K562 (cell line): ENCODE measurements at regions not wholly inside any gene's neighbourhood (a gene's known extent, or its start where the extent isn't known, plus 50 kb on each side); places are given as distances from the start of the nearest gene placed in this dataset.

Experiments used
- ATAC-seq: fragments of 200-7000 bp; cut with Tn5 transposase; 3 replicates; pipeline ENCODE4 v1.9.1; 2020; ENCODE audit warnings: moderate library complexity
- BruUV-seq: library from RNA; stranded (reverse); fragments of 400-500 nt; replicated peaks from 2 replicates; lab custom pipeline; 2021; lab: Mats Ljungman, UMichigan
- CTCF ChIA-PET: fragments of 300-600 bp; formaldehyde crosslinking; extraction: SDS; loops from one replicate; lab custom pipeline; 2021; ENCODE audit warnings: low intra/inter-chr PET ratio; lab: Yijun Ruan, JAX
- POLR2A ChIA-PET: fragments of 300-600, 350-650 bp; sonication (Branson Sonifier 250); formaldehyde crosslinking; extraction: SDS; loops from one replicate; lab custom pipeline; 2021; ENCODE audit warnings: antibody characterized with exemption, inconsistent platforms; lab: Yijun Ruan, JAX
- DNase-seq, 4 experiments: peaks; one replicate each; pipeline versions ENCODE4 v3.0.0 to v3.0.0-alpha.2; 2011 to 2018; ENCODE audit warnings: low spot score in 3 of 4, mixed read lengths in 3 of 4; ENCODE audit errors: extremely low read depth in 1 of 4
- FAIRE-seq: peaks from 2 replicates; lab custom pipeline; 2011; peaks lifted over from hg19 to GRCh38; lab: Jason Lieb, UNC
- H2AFZ ChIP-seq: 2 replicates; pipeline ENCODE4 v1.6.0; 2011; ENCODE audit warnings: low read depth, low read length, control low read depth, inconsistent platforms
- H3K27ac ChIP-seq: fragments of 200-600 bp; 3 replicates; pipeline ENCODE4 v1.8.0; 2011; ENCODE audit warnings: low read depth, mild to moderate bottlenecking, control low read depth, inconsistent platforms, low read length, moderate library complexity, mixed read lengths; ENCODE audit errors: extremely low read depth
- H3K27me3 ChIP-seq, 2 experiments: fragments of 300-600 bp in 1 of 2; 2 replicates in 1 of 2; 3 replicates in 1 of 2; pipeline versions ENCODE4 v1.6.0 to v1.8.0; 2011; ENCODE audit warnings: inconsistent platforms in 2 of 2, low read length in 2 of 2, mild to moderate bottlenecking in 1 of 2, mixed read lengths in 1 of 2, moderate library complexity in 1 of 2; ENCODE audit not compliant: control insufficient read depth in 2 of 2, insufficient read depth in 2 of 2
- H3K36me3 ChIP-seq: fragments of 300-600 bp; 3 replicates; pipeline ENCODE4 v1.8.0; 2011; ENCODE audit warnings: mild to moderate bottlenecking, low read length, inconsistent platforms; ENCODE audit not compliant: control insufficient read depth, insufficient read depth
- H3K4me1 ChIP-seq, 2 experiments: fragments of 200-600 bp in 1 of 2; replicated peaks in 1 of 2; 2 replicates in 1 of 2; 3 replicates in 1 of 2; pipeline versions ENCODE4 v1.5.1 to v1.8.0; 2011; ENCODE audit warnings: inconsistent platforms in 2 of 2, low read length in 2 of 2, mild to moderate bottlenecking in 1 of 2, mixed read lengths in 1 of 2, moderate library complexity in 1 of 2; ENCODE audit not compliant: control insufficient read depth in 2 of 2, insufficient read depth in 2 of 2
- H3K4me2 ChIP-seq: 2 replicates; pipeline ENCODE4 v1.6.1; 2011; ENCODE audit warnings: low read length, control low read depth, inconsistent platforms, mixed read lengths; ENCODE audit not compliant: insufficient read depth
- H3K4me3 ChIP-seq: fragments of 200-600 bp; sonication (generic), shearing (Covaris generic); 2 replicates; pipeline ENCODE4 v1.5.1; 2016; ENCODE audit warnings: control low read depth, inconsistent platforms
- H3K79me2 ChIP-seq: fragments of 200-600 bp; 3 replicates; pipeline ENCODE4 v1.8.0; 2011; ENCODE audit warnings: low read length, inconsistent platforms; ENCODE audit not compliant: control insufficient read depth, insufficient read depth
- H3K9ac ChIP-seq, 2 experiments: 2 replicates each; pipeline versions ENCODE4 v1.6.0 to v1.6.1; 2011; ENCODE audit warnings: low read depth in 2 of 2, low read length in 2 of 2, control low read depth in 1 of 2, inconsistent platforms in 1 of 2, mild to moderate bottlenecking in 1 of 2, mixed read lengths in 1 of 2; ENCODE audit not compliant: insufficient read depth in 1 of 2
- H3K9me1 ChIP-seq: one replicate; pipeline ENCODE4 v1.6.0; 2011; ENCODE audit warnings: inconsistent platforms, mild to moderate bottlenecking, low read length, moderate library complexity; ENCODE audit not compliant: control insufficient read depth, insufficient read depth
- H3K9me3 ChIP-seq: replicated peaks from 2 replicates; pipeline ENCODE4 v1.5.1; 2011; ENCODE audit warnings: low read depth, low read length, inconsistent platforms; ENCODE audit not compliant: control insufficient read depth, insufficient read depth
- H4K20me1 ChIP-seq: replicated peaks from 2 replicates; pipeline ENCODE4 v1.6.1; 2011; ENCODE audit warnings: low read length, inconsistent platforms, mixed read lengths; ENCODE audit not compliant: control insufficient read depth, insufficient read depth
- ATF7 ChIP-seq: fragments of 450-650 bp; IDR thresholded peaks from 2 replicates; pipeline ENCODE4 v1.7.1; 2014; ENCODE audit warnings: mild to moderate bottlenecking, moderate library complexity
- CBX3 ChIP-seq, 2 experiments: IDR thresholded peaks; 1 replicate in 1 of 2; 2 replicates in 1 of 2; pipeline ENCODE4 v1.6.1; 2012; ENCODE audit warnings: inconsistent platforms in 2 of 2, low read length in 2 of 2, borderline replicate concordance in 1 of 2, control low read depth in 1 of 2
- ESRRA ChIP-seq: fragments of 450-650 bp; IDR thresholded peaks from 2 replicates; pipeline ENCODE4 v1.6.1; 2014; ENCODE audit warnings: low read depth, mild to moderate bottlenecking, moderate library complexity, borderline replicate concordance
- ETV5 ChIP-seq: sonication (generic); formaldehyde crosslinking; IDR thresholded peaks from 2 replicates; pipeline ENCODE4 v1.4.0; 2020; ENCODE audit warnings: low read depth, mild to moderate bottlenecking, missing genetic modification reagents
- FUS ChIP-seq: fragments of 200-400 bp; formaldehyde crosslinking; optimal IDR thresholded peaks from 2 replicates; pipeline ENCODE3; 2017; ENCODE audit warnings: low read depth, low read length
- KAT7 ChIP-seq: sonication (generic); formaldehyde crosslinking; IDR thresholded peaks from 2 replicates; pipeline ENCODE4 v1.8.0; 2022; ENCODE audit warnings: missing genetic modification reagents, mild to moderate bottlenecking, borderline replicate concordance
- RFX1 ChIP-seq: fragments of 450-650 bp; IDR thresholded peaks from 2 replicates; pipeline ENCODE4 v1.6.1; 2016; ENCODE audit warnings: mild to moderate bottlenecking, moderate library complexity
- ZNF583 ChIP-seq: fragments of 250-450 bp; sonication (Bioruptor Pico); IDR thresholded peaks from 2 replicates; pipeline ENCODE4 v1.4.0; 2020
- ZNF695 ChIP-seq: fragments of 450-650 bp; formaldehyde crosslinking; IDR thresholded peaks from 2 replicates; pipeline ENCODE4 v1.4.0; 2020; ENCODE audit warnings: mild to moderate bottlenecking, moderate library complexity
- WGBS: fragments of 100-300 bp; shearing (Covaris generic); methylation state at CpG from one replicate; pipeline ENCODE4 v1.1.6; 2016; ENCODE audit warnings: low coverage, mixed read lengths; ENCODE audit not compliant: insufficient coverage; ENCODE audit errors: missing lambda C conversion rate; 5-methylcytosine and 5-hydroxymethylcytosine counted together
- in situ Hi-C: fragments of 300-500 bp; cut with MboI; formaldehyde crosslinking; loops from 4 replicates; pipeline ENCODE4 v1.15.0; 2018; ENCODE audit warnings: inconsistent platforms, mixed read lengths
- intact Hi-C: fragments of 100-400 bp; cut with micrococcal nuclease; formaldehyde crosslinking; loops from 2 replicates; pipeline ENCODE4 v1.14.2; 2022
- TF ChIP-seq, protein P1 (sequence below), 2 experiments: fragments of 450-650 bp in 1 of 2; sonication (generic) in 1 of 2; formaldehyde crosslinking in 1 of 2; IDR thresholded peaks in 1 of 2; conservative IDR thresholded peaks in 1 of 2; 2 replicates each; pipeline versions ENCODE4 v1.6.1 to v1.8.1; 2016 to 2023; ENCODE audit warnings: mild to moderate bottlenecking in 2 of 2, moderate library complexity in 2 of 2, inconsistent platforms in 1 of 2, missing genetic modification reagents in 1 of 2

DNA sequence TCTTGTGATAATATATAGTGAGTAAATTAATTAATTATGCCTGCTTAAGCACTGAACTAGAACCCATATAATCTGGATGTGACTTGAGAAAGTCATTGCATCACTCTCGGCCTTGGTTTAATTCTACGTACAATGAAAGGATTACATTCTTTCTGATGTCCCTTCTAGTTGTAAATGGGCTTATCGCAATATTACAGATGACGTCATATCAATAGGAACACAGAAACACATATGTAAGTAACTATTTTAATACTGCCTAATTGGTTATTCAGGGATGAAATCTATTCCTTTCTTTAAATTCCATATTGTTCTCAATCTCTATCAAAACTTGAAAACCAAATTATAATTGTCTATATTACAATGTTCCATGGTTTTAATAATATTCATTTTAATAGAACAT is 504.6 kb downstream of the PRR32 start:
- ATAC-seq: no peak
- no peak for TF ChIP-seq KAT7 (CRISPR knock-in tag)
- peak; percentile 19; the same call in 1 of the 2 replicates for TF ChIP-seq ATF7
- no peak for TF ChIP-seq ZNF583 (CRISPR knock-in tag)
- TF ChIP-seq, protein P1, sequence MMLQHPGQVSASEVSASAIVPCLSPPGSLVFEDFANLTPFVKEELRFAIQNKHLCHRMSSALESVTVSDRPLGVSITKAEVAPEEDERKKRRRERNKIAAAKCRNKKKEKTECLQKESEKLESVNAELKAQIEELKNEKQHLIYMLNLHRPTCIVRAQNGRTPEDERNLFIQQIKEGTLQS (IDR thresholded peaks at IDR 0.05): peak; percentile 32; the same call in 1 of the 2 replicates
- TF ChIP-seq, protein P1 (CRISPR knock-in tag; conservative IDR thresholded peaks at IDR 0.05): no peak
- no peak for TF ChIP-seq ZNF695 (CRISPR knock-in tag)
- TF ChIP-seq ESRRA: no peak
- no peak for TF ChIP-seq RFX1
- no peak for TF ChIP-seq ETV5 (CRISPR knock-in tag)
- TF ChIP-seq FUS: no peak
- TF ChIP-seq CBX3 (IDR thresholded peaks at IDR 0.05; ENCODE audit: borderline replicate concordance in 1 of 2, low read length in 2 of 2): no peak
- TF ChIP-seq, all 486 proteins: peak for 2
- Histone ChIP-seq H3K79me2 (no peaks in the 10 kb centered on the region), H2AFZ (no peak overlapping the region), H3K4me1 (no peaks in the 10 kb centered on the region), H3K9ac (no peak overlapping the region), H3K9me1 (no peaks in the 10 kb centered on the region), H3K9me3 (no peaks in the 10 kb centered on the region), H3K4me3 (no peak overlapping the region), H3K36me3 (no peaks in the 10 kb centered on the region), H3K4me2 (no peak overlapping the region), H4K20me1 (no peaks in the 10 kb centered on the region), H3K27ac (no peak overlapping the region), H3K27me3 (no peaks in the 10 kb centered on the region)
- no TSS peak for BruUV-seq
- CTCF ChIA-PET: no interaction called here
- WGBS: 5% methylated on average over 4 of the region's 4 CpGs
- POLR2A ChIA-PET: no interaction called here
- in situ Hi-C loops (no loop called here), intact Hi-C loops (no loop called here)
- FAIRE-seq: no peak
- DNase-seq: no peak
